H1 (cell line): ENCODE measurements at regions not wholly inside any gene's neighbourhood (a gene's known extent, or its start where the extent isn't known, plus 50 kb on each side); places are given as distances from the start of the nearest gene placed in this dataset.

Source experiments
- RFX5 ChIP-seq: IDR thresholded peaks from 2 replicates; pipeline ENCODE4 v1.6.1; 2011; ENCODE audit warnings: low read depth, low read length, improper control_type of control experiment, borderline replicate concordance
- SRF ChIP-seq: IDR thresholded peaks from 2 replicates; pipeline ENCODE4 v1.6.1; 2011; ENCODE audit warnings: mild to moderate bottlenecking, low read depth, low read length, moderate library complexity

DNA sequence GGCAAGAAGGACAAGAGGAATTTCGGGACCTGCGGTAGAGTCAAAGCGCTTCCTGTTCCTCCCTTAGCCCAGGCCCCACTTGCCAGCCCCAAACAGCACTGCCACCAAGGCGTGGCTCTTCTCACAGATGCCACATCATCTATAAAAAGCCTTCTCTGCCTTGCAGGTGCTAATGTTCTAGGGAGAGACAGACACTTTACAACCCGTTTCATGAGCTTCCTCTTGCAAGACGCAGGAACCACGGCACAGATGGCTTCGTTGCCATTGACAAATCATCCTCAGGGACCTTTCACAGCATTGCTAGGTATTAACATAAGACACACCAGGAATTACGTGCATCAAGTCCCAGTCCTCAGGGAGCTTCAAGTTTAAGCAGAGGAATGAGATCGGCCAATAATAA lies 180.9 kb downstream of the JCAD start (continued):
- TF ChIP-seq RFX5 (no peak), SRF (no peak)
